Activated T-cell treated with anti-CD3 and anti-CD28 coated beads, Interleukin-2, amount 50 U/mL, for 24 hours (primary cell): ENCODE measurements at regions not wholly inside any gene's neighbourhood (a gene's known extent, or its start where the extent isn't known, plus 50 kb on each side); places are given as distances from the start of the nearest gene placed in this dataset.

ENCODE experiments used
- DNase-seq: peaks from one replicate; pipeline ENCODE4 v3.0.0-alpha.2; 2020
- H3K27ac Mint-ChIP-seq: 2 replicates; pipeline ENCODE4 v1.8.0; 2020; ENCODE audit warnings: mild to moderate bottlenecking, mixed read lengths
- H3K27me3 Mint-ChIP-seq: 2 replicates; pipeline ENCODE4 v1.8.0; 2020; ENCODE audit warnings: mixed read lengths
- H3K36me3 Mint-ChIP-seq: 2 replicates; pipeline ENCODE4 v1.8.0; 2020; ENCODE audit warnings: low read depth, mixed read lengths
- H3K4me1 Mint-ChIP-seq: 2 replicates; pipeline ENCODE4 v1.8.0; 2020; ENCODE audit warnings: low read depth, mixed read lengths
- H3K4me3 Mint-ChIP-seq: 2 replicates; pipeline ENCODE4 v1.8.0; 2020; ENCODE audit warnings: mild to moderate bottlenecking, moderate library complexity, mixed read lengths
- H3K9me3 Mint-ChIP-seq: 2 replicates; pipeline ENCODE4 v1.8.0; 2020; ENCODE audit warnings: mixed read lengths

DNA sequence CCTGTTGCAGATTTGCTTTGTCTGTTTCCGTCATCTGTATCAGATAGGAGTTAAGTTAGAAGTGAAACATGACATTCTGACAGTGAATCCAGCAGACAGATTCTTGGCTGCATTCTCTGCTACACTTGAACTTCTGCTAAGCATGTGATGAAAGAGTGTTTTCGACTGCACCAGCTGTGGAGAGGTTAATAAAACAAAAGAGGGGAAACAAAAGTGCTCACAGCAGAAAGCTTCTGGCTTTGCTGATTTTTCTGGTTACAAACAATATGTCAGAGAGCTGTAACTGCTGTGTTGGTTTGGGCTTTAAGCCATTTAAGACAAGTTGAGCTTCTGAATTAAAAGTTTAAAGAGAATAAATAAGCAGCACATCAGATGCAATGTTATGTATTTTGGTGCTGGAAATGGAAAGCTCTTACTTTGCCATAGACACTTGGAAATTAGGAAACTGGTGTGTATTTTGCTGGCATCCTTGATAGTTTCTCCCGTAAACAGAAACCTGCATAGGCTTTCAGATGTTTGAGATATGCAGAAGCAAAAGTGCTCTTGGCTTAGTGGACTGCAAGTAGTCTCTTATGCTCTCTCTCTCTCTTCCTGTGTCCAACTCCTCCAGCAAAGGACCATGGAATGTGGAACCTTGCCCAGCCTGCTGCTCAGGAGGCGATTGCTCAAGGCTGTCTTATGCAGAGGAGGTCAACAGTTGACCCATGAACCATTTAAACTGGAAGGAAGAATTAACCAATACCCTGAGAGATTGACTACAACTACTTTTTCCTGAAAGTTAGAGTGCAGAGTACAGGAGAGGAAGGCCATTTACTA, 104.9 kb downstream of the RPS12 start:
- no peak overlapping the region for H3K27ac Mint-ChIP-seq
- H3K27me3 Mint-ChIP-seq = peaks cover 14% of the 10 kb centered on the region
- no peak for DNase-seq
- H3K4me1 Mint-ChIP-seq = no peaks in the 10 kb centered on the region
- H3K36me3 Mint-ChIP-seq = no peaks in the 10 kb centered on the region
- no peak overlapping the region for H3K4me3 Mint-ChIP-seq
- no peaks in the 10 kb centered on the region for H3K9me3 Mint-ChIP-seq

DNA sequence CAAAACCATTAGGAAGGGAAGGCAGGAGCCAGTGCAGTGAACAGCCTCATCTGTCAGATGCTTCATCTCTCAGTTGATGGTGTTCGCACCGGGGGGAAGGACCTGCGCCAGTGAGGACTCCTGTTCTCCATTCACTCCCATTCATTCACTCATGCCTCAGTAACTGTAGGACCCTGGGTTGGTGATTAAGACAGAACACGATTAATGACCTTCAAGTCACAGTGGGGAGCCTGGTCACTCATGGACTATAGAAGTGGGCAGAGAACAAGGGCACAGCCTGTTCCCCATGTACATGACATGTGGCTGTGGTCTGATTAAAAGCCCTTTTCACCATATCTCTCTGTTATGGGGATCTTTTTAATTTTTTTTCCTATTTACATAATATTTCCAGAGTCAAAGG, 113.3 kb downstream of the RPS12 start:
- DNase-seq = no peak
- H3K9me3 Mint-ChIP-seq = no peaks in the 10 kb centered on the region
- no peaks in the 10 kb centered on the region for H3K4me1 Mint-ChIP-seq
- no peaks in the 10 kb centered on the region for H3K36me3 Mint-ChIP-seq
- H3K27ac Mint-ChIP-seq = no peak overlapping the region
- H3K27me3 Mint-ChIP-seq = peaks cover 35% of the 10 kb centered on the region
- H3K4me3 Mint-ChIP-seq = no peak overlapping the region

DNA sequence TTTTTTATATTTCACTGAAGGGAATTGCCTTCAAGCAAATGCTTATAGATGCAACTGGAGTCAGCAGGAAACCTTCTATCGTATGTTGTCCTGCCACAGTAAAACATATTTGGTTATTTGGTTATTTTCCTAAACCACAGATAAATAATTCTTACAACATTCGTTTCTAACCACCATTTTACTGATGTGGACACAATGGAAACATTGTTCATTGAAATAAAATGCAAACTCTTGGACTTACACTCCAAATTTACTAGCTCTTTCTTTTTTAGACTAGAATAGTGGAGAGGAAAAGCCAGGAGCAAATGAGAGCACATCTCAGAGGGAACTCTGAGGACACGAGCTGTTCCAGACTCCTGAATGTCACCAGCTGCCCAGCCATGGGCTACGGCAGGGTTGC, 114.8 kb downstream of the RPS12 start:
- Mint-ChIP-seq H3K27me3 (peaks cover 42% of the 10 kb centered on the region), H3K27ac (no peak overlapping the region), H3K9me3 (no peaks in the 10 kb centered on the region), H3K36me3 (no peaks in the 10 kb centered on the region), H3K4me1 (no peaks in the 10 kb centered on the region), H3K4me3 (no peak overlapping the region)
- no peak for DNase-seq

DNA sequence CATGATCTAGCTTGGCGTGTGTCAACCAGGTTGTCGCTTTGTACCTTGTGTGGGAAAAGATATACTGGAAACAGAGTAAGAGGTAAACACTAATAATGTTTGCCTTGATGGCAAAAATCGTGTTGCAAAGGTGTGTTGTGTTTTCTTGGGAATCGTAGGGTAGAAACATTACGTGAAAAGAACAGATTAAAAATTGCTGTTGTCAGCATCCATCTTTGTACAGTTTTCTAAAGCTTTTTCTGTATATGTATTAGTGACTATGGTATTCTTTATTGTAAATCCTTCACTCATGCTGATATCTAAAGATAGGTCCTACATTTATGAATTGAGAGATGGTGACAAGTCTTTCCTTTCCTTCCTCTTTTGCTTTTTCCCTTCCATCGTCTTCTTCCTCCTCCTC, 116.9 kb downstream of the RPS12 start:
- H3K27me3 Mint-ChIP-seq = peaks cover 42% of the 10 kb centered on the region

DNA sequence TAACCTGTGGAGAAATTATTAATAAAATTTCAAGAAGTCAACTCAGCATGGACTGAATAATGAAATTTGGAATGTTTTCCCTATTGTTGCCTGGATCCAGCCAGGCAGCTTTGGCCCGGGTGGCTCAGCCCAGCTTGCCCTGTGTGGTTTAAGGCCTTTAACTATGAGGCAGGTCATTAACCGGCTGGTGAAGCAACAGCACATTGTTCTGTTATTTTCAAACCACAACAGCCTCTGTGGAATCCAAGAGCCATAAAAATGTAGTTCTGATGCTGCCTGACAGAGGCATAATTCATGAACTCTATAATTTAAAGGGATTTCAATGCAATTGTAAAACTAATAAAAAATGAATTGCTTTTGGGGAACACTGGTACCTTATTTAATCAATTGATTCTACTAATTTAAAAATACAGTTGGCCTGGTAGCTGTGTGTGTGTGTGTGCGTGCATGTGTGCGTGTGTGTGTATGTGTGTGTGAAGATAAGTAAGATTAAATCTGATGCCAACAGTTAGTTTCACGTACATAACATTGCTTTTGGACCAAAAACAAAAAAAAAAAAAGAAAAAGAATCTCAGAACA, 117.7 kb downstream of the RPS12 start:
- DNase-seq = no peak

More for the DNA sequence above, 116.9 kb downstream of the RPS12 start:
- DNase-seq = no peak
- Mint-ChIP-seq H3K9me3 (no peaks in the 10 kb centered on the region), H3K27ac (no peak overlapping the region), H3K4me3 (no peak overlapping the region), H3K4me1 (no peaks in the 10 kb centered on the region), H3K36me3 (no peaks in the 10 kb centered on the region)

DNA sequence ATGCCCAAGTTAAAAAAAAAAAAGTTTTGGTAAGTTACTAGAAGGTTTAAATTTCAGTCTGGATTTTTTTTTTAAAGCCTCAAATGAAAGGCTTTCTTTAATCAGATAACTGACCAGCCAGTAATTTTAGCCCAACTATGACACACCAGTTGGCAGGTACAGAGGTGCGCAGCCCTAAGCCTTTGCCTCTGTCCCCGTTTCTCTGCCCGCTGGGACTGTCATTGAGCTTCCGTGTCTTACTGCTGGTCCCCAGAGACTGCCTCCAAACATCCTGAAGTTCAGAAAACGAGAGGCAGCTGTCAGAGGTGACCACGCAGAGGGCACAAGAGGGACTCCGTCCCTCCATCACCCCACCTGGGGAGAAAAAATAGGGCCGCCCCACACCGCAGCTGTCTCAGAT, 118.2 kb downstream of the RPS12 start:
- H3K27ac Mint-ChIP-seq = no peak overlapping the region
- H3K9me3 Mint-ChIP-seq = no peaks in the 10 kb centered on the region
- H3K27me3 Mint-ChIP-seq = peaks cover 38% of the 10 kb centered on the region
- no peaks in the 10 kb centered on the region for H3K36me3 Mint-ChIP-seq
- no peaks in the 10 kb centered on the region for H3K4me1 Mint-ChIP-seq
- H3K4me3 Mint-ChIP-seq = no peak overlapping the region
- no peak for DNase-seq

More for the DNA sequence above, 117.7 kb downstream of the RPS12 start:
- Mint-ChIP-seq H3K36me3 (no peaks in the 10 kb centered on the region), H3K4me3 (no peak overlapping the region), H3K4me1 (no peaks in the 10 kb centered on the region), H3K27me3 (peaks cover 41% of the 10 kb centered on the region), H3K27ac (no peak overlapping the region), H3K9me3 (no peaks in the 10 kb centered on the region)

DNA sequence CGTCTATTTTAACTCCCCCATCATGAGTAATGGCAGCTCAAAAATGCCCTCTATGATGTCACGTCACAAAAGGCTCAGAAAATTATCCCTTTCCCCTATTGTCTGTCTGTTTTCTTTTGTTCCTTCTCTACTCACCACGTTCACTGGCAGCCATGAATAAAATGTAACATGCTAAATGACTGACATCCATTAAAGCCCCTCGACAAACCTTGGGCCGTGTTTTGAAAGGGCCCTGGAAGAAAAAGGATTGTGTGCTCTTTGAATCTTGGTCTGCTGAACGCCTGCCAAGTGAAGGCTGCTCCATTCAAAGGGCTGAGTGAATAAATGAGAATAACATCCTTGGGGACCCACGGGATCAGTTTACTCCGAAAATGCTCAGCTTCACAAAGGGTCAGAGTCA, 118.7 kb downstream of the RPS12 start:
- no peak overlapping the region for H3K27ac Mint-ChIP-seq
- H3K4me3 Mint-ChIP-seq = no peak overlapping the region
- no peaks in the 10 kb centered on the region for H3K9me3 Mint-ChIP-seq
- no peaks in the 10 kb centered on the region for H3K36me3 Mint-ChIP-seq
- H3K4me1 Mint-ChIP-seq = no peaks in the 10 kb centered on the region
- no peak for DNase-seq
- H3K27me3 Mint-ChIP-seq = peaks cover 35% of the 10 kb centered on the region

DNA sequence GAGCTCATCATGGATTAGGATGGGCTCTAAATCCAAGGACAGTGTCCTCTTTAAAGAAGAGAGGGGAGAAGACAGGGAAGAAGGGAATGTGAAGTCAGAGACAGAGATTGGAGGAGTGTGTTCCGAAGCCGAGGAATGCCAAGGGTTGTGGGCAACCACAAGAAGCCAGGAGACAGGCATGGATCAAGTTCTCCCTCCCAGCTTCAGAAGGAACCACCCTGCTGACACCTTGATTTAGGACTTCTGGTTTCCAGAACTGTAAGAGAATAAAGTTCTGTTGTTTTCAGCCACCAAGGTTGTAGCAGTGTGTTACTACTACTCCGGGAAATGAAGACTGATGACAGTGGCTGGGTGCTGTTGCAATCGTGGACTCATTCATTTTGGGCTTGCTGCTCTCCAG, 120.1 kb downstream of the RPS12 start:
- Mint-ChIP-seq H3K27me3 (peaks cover 35% of the 10 kb centered on the region), H3K4me1 (no peaks in the 10 kb centered on the region), H3K27ac (no peak overlapping the region), H3K36me3 (no peaks in the 10 kb centered on the region), H3K4me3 (no peak overlapping the region), H3K9me3 (peaks cover 2% of the 10 kb centered on the region)
- DNase-seq = no peak

DNA sequence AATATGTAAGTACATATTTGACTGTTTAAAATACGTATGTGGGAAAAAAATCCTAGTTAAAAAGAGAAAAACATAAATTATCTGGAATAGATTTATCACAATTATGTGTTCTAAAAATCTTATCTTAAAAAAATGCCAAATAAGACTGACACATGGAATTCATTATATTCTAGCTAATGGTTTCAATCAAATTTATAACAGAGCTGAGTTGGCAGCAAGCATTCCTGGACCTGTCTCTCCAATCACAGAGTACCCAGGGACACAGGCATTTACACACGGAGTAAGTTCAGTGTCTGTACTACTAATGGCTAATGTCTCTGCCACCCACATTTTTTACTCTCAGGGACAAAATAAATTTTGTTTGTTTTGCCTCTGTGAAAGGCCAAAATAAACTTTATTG, 122.3 kb downstream of the RPS12 start:
- Mint-ChIP-seq H3K9me3 (peaks cover 2% of the 10 kb centered on the region), H3K4me1 (no peaks in the 10 kb centered on the region), H3K27ac (no peak overlapping the region), H3K36me3 (no peaks in the 10 kb centered on the region), H3K27me3 (peaks cover 21% of the 10 kb centered on the region), H3K4me3 (no peak overlapping the region)
- DNase-seq = no peak

DNA sequence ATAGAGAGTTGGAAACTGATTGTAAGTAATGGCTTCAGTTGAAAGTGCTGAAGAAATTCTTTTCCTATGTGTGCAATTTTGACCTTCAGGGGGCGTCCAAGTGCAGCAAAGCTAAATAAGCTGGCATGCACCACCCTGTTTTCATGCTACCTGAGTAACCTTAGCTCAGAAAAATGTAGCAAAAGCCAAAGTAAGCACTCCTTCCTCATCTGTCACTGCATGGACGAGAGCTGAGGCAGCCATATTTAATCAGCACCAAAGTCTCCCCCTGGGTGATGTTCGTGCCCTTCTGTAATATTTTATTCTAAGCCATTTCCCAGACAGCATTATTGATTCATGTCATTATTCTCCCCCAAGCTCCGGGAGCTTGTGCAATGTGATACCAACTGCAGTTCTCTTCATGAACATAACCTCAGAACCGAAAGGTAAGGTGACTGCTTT, 123.1 kb downstream of the RPS12 start:
- peaks cover 2% of the 10 kb centered on the region for H3K9me3 Mint-ChIP-seq

DNA sequence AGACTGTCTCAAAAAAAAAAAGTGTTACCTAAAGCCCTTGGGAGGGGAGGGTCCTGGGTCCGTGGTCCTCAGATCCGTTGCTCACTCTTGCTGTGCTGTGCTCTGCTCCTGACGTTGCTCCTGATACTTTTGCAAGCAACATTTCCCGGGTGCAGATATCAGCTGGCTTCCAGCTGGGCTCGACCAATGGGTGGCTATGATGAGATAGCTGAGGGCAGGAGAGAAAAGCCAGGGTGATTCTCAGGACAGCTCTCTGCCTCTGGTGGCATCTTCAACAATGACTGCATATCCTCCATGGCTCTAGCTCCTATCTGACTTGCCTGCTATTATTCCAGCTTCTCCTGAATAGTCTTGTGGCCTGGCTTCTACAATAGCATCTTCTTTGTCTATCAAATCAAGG, 134.5 kb downstream of the RPS12 start:
- peaks cover 23% of the 10 kb centered on the region for H3K27me3 Mint-ChIP-seq
- H3K36me3 Mint-ChIP-seq = no peaks in the 10 kb centered on the region
- no peaks in the 10 kb centered on the region for H3K4me1 Mint-ChIP-seq
- H3K27ac Mint-ChIP-seq = no peak overlapping the region
- no peak overlapping the region for H3K4me3 Mint-ChIP-seq
- DNase-seq = no peak
- no peaks in the 10 kb centered on the region for H3K9me3 Mint-ChIP-seq

More for the DNA sequence above, 123.1 kb downstream of the RPS12 start:
- H3K4me1 Mint-ChIP-seq = no peaks in the 10 kb centered on the region
- H3K27ac Mint-ChIP-seq = no peak overlapping the region
- H3K4me3 Mint-ChIP-seq = no peak overlapping the region
- peaks cover 21% of the 10 kb centered on the region for H3K27me3 Mint-ChIP-seq
- H3K36me3 Mint-ChIP-seq = no peaks in the 10 kb centered on the region
- no peak for DNase-seq

DNA sequence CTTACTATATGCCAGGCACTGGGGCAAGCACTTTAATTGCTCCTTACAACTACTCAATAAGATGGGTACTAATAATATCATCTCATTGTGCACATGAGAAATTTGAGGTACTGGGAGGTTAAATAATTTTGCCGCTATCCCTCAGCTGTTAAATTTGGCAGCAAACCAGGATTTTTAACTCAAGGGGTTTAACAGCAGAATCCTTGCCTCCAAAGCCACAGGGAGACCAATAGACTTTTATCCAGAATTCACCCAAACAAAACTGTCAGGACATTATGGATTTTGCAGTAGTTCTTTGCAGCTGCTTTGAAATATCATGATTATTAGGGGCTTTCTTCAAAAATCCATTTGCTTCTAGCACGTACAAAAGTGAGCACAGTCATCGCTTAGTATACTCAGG, 136.2 kb downstream of the RPS12 start:
- no peak for DNase-seq
- H3K9me3 Mint-ChIP-seq = no peaks in the 10 kb centered on the region
- H3K27ac Mint-ChIP-seq = no peak overlapping the region
- no peaks in the 10 kb centered on the region for H3K4me1 Mint-ChIP-seq
- H3K36me3 Mint-ChIP-seq = no peaks in the 10 kb centered on the region
- H3K4me3 Mint-ChIP-seq = no peak overlapping the region
- H3K27me3 Mint-ChIP-seq = peaks cover 23% of the 10 kb centered on the region

DNA sequence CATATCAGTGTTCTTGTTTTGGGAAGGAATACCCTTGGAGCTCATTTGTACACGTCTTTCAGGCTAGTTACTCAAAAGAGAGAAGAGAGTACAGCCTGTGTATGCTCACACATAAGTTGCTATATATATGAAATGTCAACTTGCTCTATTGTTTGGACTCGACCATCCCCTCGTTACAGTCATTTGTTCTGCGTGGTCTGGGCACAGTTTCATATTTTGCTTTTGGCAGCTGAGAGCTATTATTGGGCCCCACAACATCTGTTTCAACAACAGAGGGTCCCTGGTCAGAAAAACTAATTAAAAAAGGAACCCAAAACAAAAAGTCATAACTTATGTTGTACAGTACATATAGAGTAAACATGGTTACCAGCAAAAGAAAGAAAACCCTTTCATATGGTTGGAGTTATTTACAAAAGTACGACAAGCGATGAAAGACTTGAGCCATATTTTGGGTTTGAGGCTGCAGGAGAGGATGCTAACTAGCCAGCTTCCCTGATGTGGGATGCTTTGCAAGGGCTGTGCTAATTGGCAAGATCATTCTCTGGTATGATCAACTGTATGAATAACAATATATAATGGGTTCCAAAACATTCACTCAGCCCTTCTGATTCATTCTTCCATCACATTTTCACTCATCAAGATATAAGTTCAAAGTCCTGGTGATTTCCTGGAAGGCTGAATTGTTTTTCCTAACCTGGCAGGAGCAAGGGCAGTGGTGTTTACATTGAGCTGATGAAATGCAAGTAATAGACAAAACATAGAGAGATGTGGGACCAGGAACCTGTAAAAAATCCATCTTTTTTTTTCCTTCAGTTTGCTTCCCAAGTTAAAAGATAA, 137.9 kb downstream of the RPS12 start:
- no peaks in the 10 kb centered on the region for H3K4me1 Mint-ChIP-seq
- DNase-seq = no peak
- H3K27ac Mint-ChIP-seq = no peak overlapping the region
- H3K27me3 Mint-ChIP-seq = peaks cover 27% of the 10 kb centered on the region
- H3K36me3 Mint-ChIP-seq = no peaks in the 10 kb centered on the region
- H3K9me3 Mint-ChIP-seq = no peaks in the 10 kb centered on the region
- H3K4me3 Mint-ChIP-seq = no peak overlapping the region

DNA sequence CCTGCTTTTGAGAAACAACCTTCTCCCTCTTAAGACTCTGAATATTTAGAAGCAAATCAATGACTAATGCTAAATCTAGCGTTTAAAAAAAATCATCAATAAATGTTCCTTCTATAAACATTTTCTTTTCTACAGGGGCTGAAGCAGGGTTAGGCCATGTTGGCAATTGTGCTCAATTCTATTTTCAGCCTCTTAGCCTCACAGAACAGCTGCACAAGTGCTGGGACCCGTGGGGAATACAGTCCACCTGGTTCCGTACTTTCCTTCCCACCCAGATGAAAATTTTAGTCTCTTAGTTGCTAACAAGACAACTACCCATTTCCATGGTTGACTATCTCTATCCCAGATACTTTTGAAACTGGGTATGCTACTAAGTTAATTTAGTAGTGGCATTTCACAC, 138.6 kb downstream of the RPS12 start:
- H3K4me1 Mint-ChIP-seq = no peaks in the 10 kb centered on the region
- H3K27me3 Mint-ChIP-seq = peaks cover 34% of the 10 kb centered on the region
- H3K27ac Mint-ChIP-seq = no peak overlapping the region
- no peak overlapping the region for H3K4me3 Mint-ChIP-seq
- no peak for DNase-seq
- no peaks in the 10 kb centered on the region for H3K9me3 Mint-ChIP-seq
- no peaks in the 10 kb centered on the region for H3K36me3 Mint-ChIP-seq

DNA sequence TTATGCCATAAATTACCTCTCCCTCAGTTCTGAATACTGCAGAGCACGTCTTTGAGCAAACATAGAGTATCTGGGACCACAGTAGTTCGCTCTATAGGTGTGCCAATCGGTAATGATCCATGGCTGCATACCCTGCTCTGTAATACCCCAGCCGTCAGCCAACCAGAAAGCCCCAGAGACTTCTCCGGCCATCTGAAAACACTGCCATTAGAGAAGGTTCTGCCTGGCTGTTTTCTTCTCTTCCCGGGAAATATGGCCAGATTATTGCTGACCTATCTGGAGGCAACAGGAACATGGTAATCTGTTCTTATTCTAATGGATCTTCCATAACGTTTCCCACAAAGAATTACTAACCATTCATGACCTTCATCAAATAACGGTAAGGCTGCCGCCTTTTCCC, 139.9 kb downstream of the RPS12 start:
- DNase-seq = no peak
- Mint-ChIP-seq H3K27ac (no peak overlapping the region), H3K36me3 (no peaks in the 10 kb centered on the region), H3K4me3 (no peak overlapping the region), H3K9me3 (no peaks in the 10 kb centered on the region), H3K4me1 (no peaks in the 10 kb centered on the region), H3K27me3 (peaks cover 40% of the 10 kb centered on the region)
